GM23338 (cell line): ENCODE measurements at regions not wholly inside any gene's neighbourhood (a gene's known extent, or its start where the extent isn't known, plus 50 kb on each side); places are given as distances from the start of the nearest gene placed in this dataset.

Source experiments
- ATAC-seq: fragments of 200-7000 bp; cut with Tn5 transposase; 3 replicates; pipeline ENCODE4 v1.9.1; 2020
- DNase-seq: peaks from one replicate; pipeline ENCODE4 v3.0.0-alpha.2; 2015; ENCODE audit warnings: low spot score
- H2AFZ ChIP-seq: fragments of 200-600 bp; sonication (generic); 2 replicates; pipeline ENCODE4 v1.8.0; 2016; ENCODE audit warnings: antibody characterized with exemption, mild to moderate bottlenecking, moderate library complexity
- H3F3A ChIP-seq: fragments of 200-600 bp; sonication (generic); replicated peaks from 2 replicates; pipeline ENCODE4 v1.8.0; 2017; ENCODE audit warnings: antibody characterized with exemption, mixed run types, low read depth
- H3K27ac ChIP-seq: fragments of 200-600 bp; sonication (generic); 2 replicates; pipeline ENCODE4 v1.6.1; 2016; ENCODE audit warnings: low read depth
- H3K27me3 ChIP-seq: fragments of 200-600 bp; sonication (generic); 2 replicates; pipeline ENCODE4 v1.8.0; 2016; ENCODE audit warnings: mild to moderate bottlenecking, mixed run types, moderate library complexity; ENCODE audit not compliant: insufficient read depth
- H3K36me3 ChIP-seq: fragments of 200-600 bp; sonication (generic); 2 replicates; pipeline ENCODE4 v1.8.0; 2016; ENCODE audit warnings: mild to moderate bottlenecking; ENCODE audit not compliant: insufficient read depth
- H3K4me1 ChIP-seq: fragments of 200-600 bp; sonication (generic); 2 replicates; pipeline ENCODE4 v1.8.0; 2016; ENCODE audit warnings: mild to moderate bottlenecking, moderate library complexity; ENCODE audit not compliant: insufficient read depth
- H3K4me2 ChIP-seq: fragments of 200-600 bp; sonication (generic); 2 replicates; pipeline ENCODE4 v1.7.1; 2017; ENCODE audit warnings: mixed run types
- H3K4me3 ChIP-seq: fragments of 200-600 bp; sonication (generic); 2 replicates; pipeline ENCODE4 v1.6.1; 2016; ENCODE audit warnings: mixed run types
- H3K79me2 ChIP-seq: fragments of 200-600 bp; sonication (generic); replicated peaks from 2 replicates; pipeline ENCODE4 v1.8.0; 2017; ENCODE audit warnings: mild to moderate bottlenecking; ENCODE audit not compliant: insufficient read depth
- H3K9me2 ChIP-seq: fragments of 200-600 bp; sonication (generic); 2 replicates; pipeline ENCODE4 v1.8.0; 2017; ENCODE audit not compliant: insufficient read depth
- H4K20me1 ChIP-seq: fragments of 200-600 bp; sonication (generic); replicated peaks from 2 replicates; pipeline ENCODE4 v1.8.0; 2017; ENCODE audit warnings: mild to moderate bottlenecking; ENCODE audit not compliant: insufficient read depth
- H3K27ac Mint-ChIP-seq: 2 replicates; pipeline ENCODE4 v1.8.0; 2020; ENCODE audit warnings: inconsistent platforms, mild to moderate bottlenecking, moderate library complexity, mixed read lengths
- H3K27me3 Mint-ChIP-seq: 3 replicates; pipeline ENCODE4 v1.8.0; 2022; ENCODE audit warnings: low read depth, mild to moderate bottlenecking, moderate library complexity, mixed read lengths, inconsistent platforms; ENCODE audit not compliant: insufficient read depth, poor library complexity
- H3K36me3 Mint-ChIP-seq: 3 replicates; pipeline ENCODE4 v1.8.0; 2021; ENCODE audit warnings: low read depth, mild to moderate bottlenecking, inconsistent platforms, moderate library complexity, mixed read lengths
- H3K4me1 Mint-ChIP-seq: 3 replicates; pipeline ENCODE4 v1.8.0; 2020; ENCODE audit warnings: mild to moderate bottlenecking, inconsistent platforms, mixed read lengths
- H3K4me3 Mint-ChIP-seq: 3 replicates; pipeline ENCODE4 v1.8.0; 2021; ENCODE audit warnings: moderate library complexity, mild to moderate bottlenecking, inconsistent platforms, mixed read lengths
- H3K9me3 Mint-ChIP-seq: 3 replicates; pipeline ENCODE4 v1.8.0; 2020; ENCODE audit warnings: moderate library complexity, mild to moderate bottlenecking, inconsistent platforms, mixed read lengths
- CREB1 ChIP-seq: fragments of 250-450 bp; sonication (Bioruptor Pico); IDR thresholded peaks from 2 replicates; pipeline ENCODE4 v1.5.0; 2020; ENCODE audit warnings: low read depth, mild to moderate bottlenecking, moderate library complexity
- EZH2 ChIP-seq: fragments of 200-600 bp; sonication (generic); IDR thresholded peaks from one replicate; pipeline ENCODE4 v1.8.0; 2017; ENCODE audit warnings: antibody characterized with exemption, mild to moderate bottlenecking, low read depth; ENCODE audit not compliant: unreplicated experiment
- EZH2phosphoT487 ChIP-seq: fragments of 200-600 bp; sonication (generic); IDR thresholded peaks from one replicate; pipeline ENCODE4 v1.8.1; 2018; ENCODE audit warnings: antibody characterized with exemption; ENCODE audit not compliant: unreplicated experiment
- JUNB ChIP-seq: IDR thresholded peaks from one replicate; pipeline ENCODE4 v1.6.1; 2016; ENCODE audit warnings: antibody characterized with exemption; ENCODE audit not compliant: unreplicated experiment
- NANOG ChIP-seq: IDR thresholded peaks from 2 replicates; pipeline ENCODE4 v1.6.1; 2016; ENCODE audit warnings: antibody characterized with exemption, borderline replicate concordance
- POLR2AphosphoS5 ChIP-seq: IDR thresholded peaks from 2 replicates; pipeline ENCODE4 v1.6.1; 2016; ENCODE audit warnings: antibody characterized with exemption, low read depth
- STAT1 ChIP-seq: IDR thresholded peaks from one replicate; pipeline ENCODE4 v1.6.1; 2016; ENCODE audit warnings: antibody characterized with exemption; ENCODE audit not compliant: unreplicated experiment
- ZNF114 ChIP-seq: fragments of 250-450 bp; sonication (Bioruptor Pico); IDR thresholded peaks from 2 replicates; pipeline ENCODE4 v1.5.0; 2020; ENCODE audit warnings: mild to moderate bottlenecking, moderate library complexity
- ZNF331 ChIP-seq: fragments of 250-450 bp; sonication (Bioruptor Pico); IDR thresholded peaks from 2 replicates; pipeline ENCODE4 v1.5.0; 2020; ENCODE audit warnings: low read depth, mild to moderate bottlenecking, moderate library complexity
- TF ChIP-seq, protein P1 (sequence below): IDR thresholded peaks from 2 replicates; pipeline ENCODE4 v1.6.1; 2016; ENCODE audit warnings: antibody characterized with exemption
- TF ChIP-seq, protein P2 (sequence below): fragments of 250-450 bp; sonication (Bioruptor Pico); IDR thresholded peaks from 2 replicates; pipeline ENCODE4 v1.5.0; 2020; ENCODE audit warnings: mild to moderate bottlenecking, moderate library complexity
- TF ChIP-seq, protein P3 (sequence below), 2 experiments: fragments of 200-600 bp in 1 of 2; sonication (generic) in 1 of 2; conservative IDR thresholded peaks; 2 replicates each; pipeline versions ENCODE4 v1.5.1 to v1.6.1; 2016 to 2017; ENCODE audit warnings: antibody characterized with exemption in 2 of 2, low read depth in 2 of 2, mild to moderate bottlenecking in 2 of 2, moderate library complexity in 1 of 2
- TF ChIP-seq, protein P4 (sequence below): IDR thresholded peaks from one replicate; pipeline ENCODE4 v1.6.1; 2018; ENCODE audit warnings: antibody characterized with exemption; ENCODE audit not compliant: unreplicated experiment

DNA sequence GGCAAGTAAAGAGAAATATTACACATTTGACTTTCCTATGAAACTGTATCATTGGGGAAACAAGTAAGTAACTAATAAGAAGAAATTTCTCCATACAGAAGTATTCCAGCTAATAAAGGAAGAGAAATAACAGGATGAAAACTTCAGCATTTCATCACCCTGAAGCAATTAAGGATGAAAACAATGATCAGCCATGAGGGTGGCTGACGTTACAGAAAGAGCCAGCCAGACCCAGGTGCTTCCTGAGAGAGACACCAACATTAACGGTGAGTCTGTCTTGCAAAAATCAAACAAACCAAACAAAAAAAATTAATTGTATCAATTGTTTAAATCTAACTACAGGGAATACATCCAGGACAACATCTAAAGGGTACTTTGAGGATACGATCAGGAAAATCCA lies 190.0 kb downstream of the ARRDC4 start:
- Mint-ChIP-seq H3K4me1 (peaks cover 27% of the 10 kb centered on the region), H3K36me3 (peaks cover 5% of the 10 kb centered on the region; the same call in 1 of the 3 replicates), H3K9me3 (peaks cover 5% of the 10 kb centered on the region), H3K27me3 (peaks cover 9% of the 10 kb centered on the region), H3K4me3 (no peak overlapping the region), H3K27ac (peak overlapping the region; percentile 83)
- DNase-seq (no peak), ATAC-seq (no peak)
- Histone ChIP-seq H3K36me3 (no peaks in the 10 kb centered on the region), H3K27me3 (no peaks in the 10 kb centered on the region), H4K20me1 (no peaks in the 10 kb centered on the region), H3K27ac (no peak overlapping the region), H3K4me3 (no peak overlapping the region), H3K4me2 (no peak overlapping the region), H3K4me1 (peaks cover 14% of the 10 kb centered on the region), H2AFZ (peak overlapping the region; percentile 88), H3K79me2 (no peaks in the 10 kb centered on the region), H3K9me2 (peaks cover 12% of the 10 kb centered on the region), H3F3A (no peaks in the 10 kb centered on the region)
- no peak for TF ChIP-seq ZNF114 (CRISPR knock-in tag)
- TF ChIP-seq CREB1, result no peak
- TF ChIP-seq POLR2AphosphoS5, result no peak
- TF ChIP-seq, protein P1, sequence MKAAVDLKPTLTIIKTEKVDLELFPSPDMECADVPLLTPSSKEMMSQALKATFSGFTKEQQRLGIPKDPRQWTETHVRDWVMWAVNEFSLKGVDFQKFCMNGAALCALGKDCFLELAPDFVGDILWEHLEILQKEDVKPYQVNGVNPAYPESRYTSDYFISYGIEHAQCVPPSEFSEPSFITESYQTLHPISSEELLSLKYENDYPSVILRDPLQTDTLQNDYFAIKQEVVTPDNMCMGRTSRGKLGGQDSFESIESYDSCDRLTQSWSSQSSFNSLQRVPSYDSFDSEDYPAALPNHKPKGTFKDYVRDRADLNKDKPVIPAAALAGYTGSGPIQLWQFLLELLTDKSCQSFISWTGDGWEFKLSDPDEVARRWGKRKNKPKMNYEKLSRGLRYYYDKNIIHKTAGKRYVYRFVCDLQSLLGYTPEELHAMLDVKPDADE, result no peak
- no peak for TF ChIP-seq EZH2
- no peak for TF ChIP-seq NANOG
- TF ChIP-seq, protein P2, sequence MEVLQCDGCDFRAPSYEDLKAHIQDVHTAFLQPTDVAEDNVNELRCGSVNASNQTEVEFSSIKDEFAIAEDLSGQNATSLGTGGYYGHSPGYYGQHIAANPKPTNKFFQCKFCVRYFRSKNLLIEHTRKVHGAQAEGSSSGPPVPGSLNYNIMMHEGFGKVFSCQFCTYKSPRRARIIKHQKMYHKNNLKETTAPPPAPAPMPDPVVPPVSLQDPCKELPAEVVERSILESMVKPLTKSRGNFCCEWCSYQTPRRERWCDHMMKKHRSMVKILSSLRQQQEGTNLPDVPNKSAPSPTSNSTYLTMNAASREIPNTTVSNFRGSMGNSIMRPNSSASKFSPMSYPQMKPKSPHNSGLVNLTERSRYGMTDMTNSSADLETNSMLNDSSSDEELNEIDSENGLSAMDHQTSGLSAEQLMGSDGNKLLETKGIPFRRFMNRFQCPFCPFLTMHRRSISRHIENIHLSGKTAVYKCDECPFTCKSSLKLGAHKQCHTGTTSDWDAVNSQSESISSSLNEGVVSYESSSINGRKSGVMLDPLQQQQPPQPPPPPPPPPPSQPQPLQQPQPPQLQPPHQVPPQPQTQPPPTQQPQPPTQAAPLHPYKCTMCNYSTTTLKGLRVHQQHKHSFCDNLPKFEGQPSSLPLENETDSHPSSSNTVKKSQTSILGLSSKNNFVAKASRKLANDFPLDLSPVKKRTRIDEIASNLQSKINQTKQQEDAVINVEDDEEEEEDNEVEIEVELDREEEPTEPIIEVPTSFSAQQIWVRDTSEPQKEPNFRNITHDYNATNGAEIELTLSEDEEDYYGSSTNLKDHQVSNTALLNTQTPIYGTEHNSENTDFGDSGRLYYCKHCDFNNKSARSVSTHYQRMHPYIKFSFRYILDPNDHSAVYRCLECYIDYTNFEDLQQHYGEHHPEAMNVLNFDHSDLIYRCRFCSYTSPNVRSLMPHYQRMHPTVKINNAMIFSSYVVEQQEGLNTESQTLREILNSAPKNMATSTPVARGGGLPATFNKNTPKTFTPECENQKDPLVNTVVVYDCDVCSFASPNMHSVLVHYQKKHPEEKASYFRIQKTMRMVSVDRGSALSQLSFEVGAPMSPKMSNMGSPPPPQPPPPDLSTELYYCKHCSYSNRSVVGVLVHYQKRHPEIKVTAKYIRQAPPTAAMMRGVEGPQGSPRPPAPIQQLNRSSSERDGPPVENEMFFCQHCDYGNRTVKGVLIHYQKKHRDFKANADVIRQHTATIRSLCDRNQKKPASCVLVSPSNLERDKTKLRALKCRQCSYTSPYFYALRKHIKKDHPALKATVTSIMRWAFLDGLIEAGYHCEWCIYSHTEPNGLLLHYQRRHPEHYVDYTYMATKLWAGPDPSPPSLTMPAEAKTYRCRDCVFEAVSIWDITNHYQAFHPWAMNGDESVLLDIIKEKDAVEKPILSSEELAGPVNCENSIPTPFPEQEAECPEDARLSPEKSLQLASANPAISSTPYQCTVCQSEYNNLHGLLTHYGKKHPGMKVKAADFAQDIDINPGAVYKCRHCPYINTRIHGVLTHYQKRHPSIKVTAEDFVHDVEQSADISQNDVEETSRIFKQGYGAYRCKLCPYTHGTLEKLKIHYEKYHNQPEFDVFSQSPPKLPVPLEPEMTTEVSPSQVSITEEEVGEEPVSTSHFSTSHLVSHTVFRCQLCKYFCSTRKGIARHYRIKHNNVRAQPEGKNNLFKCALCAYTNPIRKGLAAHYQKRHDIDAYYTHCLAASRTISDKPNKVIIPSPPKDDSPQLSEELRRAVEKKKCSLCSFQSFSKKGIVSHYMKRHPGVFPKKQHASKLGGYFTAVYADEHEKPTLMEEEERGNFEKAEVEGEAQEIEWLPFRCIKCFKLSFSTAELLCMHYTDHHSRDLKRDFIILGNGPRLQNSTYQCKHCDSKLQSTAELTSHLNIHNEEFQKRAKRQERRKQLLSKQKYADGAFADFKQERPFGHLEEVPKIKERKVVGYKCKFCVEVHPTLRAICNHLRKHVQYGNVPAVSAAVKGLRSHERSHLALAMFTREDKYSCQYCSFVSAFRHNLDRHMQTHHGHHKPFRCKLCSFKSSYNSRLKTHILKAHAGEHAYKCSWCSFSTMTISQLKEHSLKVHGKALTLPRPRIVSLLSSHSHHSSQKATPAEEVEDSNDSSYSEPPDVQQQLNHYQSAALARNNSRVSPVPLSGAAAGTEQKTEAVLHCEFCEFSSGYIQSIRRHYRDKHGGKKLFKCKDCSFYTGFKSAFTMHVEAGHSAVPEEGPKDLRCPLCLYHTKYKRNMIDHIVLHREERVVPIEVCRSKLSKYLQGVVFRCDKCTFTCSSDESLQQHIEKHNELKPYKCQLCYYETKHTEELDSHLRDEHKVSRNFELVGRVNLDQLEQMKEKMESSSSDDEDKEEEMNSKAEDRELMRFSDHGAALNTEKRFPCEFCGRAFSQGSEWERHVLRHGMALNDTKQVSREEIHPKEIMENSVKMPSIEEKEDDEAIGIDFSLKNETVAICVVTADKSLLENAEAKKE (CRISPR knock-in tag), result no peak
- no peak for TF ChIP-seq EZH2phosphoT487
- no peak for TF ChIP-seq JUNB
- no peak for TF ChIP-seq ZNF331 (CRISPR knock-in tag)
- TF ChIP-seq, protein P3, sequence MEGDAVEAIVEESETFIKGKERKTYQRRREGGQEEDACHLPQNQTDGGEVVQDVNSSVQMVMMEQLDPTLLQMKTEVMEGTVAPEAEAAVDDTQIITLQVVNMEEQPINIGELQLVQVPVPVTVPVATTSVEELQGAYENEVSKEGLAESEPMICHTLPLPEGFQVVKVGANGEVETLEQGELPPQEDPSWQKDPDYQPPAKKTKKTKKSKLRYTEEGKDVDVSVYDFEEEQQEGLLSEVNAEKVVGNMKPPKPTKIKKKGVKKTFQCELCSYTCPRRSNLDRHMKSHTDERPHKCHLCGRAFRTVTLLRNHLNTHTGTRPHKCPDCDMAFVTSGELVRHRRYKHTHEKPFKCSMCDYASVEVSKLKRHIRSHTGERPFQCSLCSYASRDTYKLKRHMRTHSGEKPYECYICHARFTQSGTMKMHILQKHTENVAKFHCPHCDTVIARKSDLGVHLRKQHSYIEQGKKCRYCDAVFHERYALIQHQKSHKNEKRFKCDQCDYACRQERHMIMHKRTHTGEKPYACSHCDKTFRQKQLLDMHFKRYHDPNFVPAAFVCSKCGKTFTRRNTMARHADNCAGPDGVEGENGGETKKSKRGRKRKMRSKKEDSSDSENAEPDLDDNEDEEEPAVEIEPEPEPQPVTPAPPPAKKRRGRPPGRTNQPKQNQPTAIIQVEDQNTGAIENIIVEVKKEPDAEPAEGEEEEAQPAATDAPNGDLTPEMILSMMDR (conservative IDR thresholded peaks at IDR 0.05; ENCODE audit: low read depth in 2 of 2), result no peak
- TF ChIP-seq, protein P4, sequence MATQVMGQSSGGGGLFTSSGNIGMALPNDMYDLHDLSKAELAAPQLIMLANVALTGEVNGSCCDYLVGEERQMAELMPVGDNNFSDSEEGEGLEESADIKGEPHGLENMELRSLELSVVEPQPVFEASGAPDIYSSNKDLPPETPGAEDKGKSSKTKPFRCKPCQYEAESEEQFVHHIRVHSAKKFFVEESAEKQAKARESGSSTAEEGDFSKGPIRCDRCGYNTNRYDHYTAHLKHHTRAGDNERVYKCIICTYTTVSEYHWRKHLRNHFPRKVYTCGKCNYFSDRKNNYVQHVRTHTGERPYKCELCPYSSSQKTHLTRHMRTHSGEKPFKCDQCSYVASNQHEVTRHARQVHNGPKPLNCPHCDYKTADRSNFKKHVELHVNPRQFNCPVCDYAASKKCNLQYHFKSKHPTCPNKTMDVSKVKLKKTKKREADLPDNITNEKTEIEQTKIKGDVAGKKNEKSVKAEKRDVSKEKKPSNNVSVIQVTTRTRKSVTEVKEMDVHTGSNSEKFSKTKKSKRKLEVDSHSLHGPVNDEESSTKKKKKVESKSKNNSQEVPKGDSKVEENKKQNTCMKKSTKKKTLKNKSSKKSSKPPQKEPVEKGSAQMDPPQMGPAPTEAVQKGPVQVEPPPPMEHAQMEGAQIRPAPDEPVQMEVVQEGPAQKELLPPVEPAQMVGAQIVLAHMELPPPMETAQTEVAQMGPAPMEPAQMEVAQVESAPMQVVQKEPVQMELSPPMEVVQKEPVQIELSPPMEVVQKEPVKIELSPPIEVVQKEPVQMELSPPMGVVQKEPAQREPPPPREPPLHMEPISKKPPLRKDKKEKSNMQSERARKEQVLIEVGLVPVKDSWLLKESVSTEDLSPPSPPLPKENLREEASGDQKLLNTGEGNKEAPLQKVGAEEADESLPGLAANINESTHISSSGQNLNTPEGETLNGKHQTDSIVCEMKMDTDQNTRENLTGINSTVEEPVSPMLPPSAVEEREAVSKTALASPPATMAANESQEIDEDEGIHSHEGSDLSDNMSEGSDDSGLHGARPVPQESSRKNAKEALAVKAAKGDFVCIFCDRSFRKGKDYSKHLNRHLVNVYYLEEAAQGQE, result no peak
- no peak for TF ChIP-seq STAT1
